ENCODE measurements at regions not wholly inside any gene's neighbourhood (a gene's known extent, or its start where the extent isn't known, plus 50 kb on each side); places are given as distances from the start of the nearest gene placed in this dataset.

GRCh38 chr6:112690497-112691202, 343.5 kb downstream of the RFPL4B start:
- DNase-seq: no peak
- no peak for TF ChIP-seq GATA1 (IDR thresholded peaks at IDR 0.05; ENCODE audit: low read depth, low read length)

GRCh38 chr6:112691289-112691688, 344.2 kb downstream of the RFPL4B start:
- TF ChIP-seq GATA1 (IDR thresholded peaks at IDR 0.05; ENCODE audit: low read depth, low read length) (no peak), POLR2A (IDR thresholded peaks at IDR 0.05; ENCODE audit: low read length) (no peak)
- DNase-seq: no peak

DNA sequence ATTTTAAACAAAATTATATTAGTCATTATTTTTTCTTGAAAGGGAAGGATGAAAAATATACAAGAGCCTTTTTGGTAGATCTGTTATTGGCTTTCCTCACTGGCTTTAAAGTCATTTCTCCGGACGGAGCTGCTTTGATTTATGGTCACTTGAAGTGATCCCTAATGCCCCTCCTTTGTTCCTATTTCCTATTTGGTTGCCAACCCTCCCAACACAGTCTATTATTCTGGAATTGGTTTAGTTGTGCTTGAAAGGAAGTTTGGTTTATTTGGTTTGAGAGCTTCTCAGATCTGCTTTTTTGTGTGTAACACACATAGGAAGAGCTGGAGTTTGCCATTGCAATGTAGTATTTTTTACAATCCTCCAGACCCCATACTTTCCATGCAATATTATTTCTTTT, 347.9 kb downstream of the RFPL4B start:
- DNase-seq: no peak
- no peak for TF ChIP-seq POLR2A (IDR thresholded peaks at IDR 0.05; ENCODE audit: low read length)
- TF ChIP-seq GATA1 (IDR thresholded peaks at IDR 0.05; ENCODE audit: low read depth, low read length): no peak

- DNase-seq: no peak
- TF ChIP-seq GATA1 (IDR thresholded peaks at IDR 0.05; ENCODE audit: low read depth, low read length) (no peak), POLR2A (IDR thresholded peaks at IDR 0.05; ENCODE audit: low read length) (no peak)
These were observed 350.1 kb downstream of the RFPL4B start for GRCh38 chr6:112697265-112697664.

- DNase-seq: no peak
- TF ChIP-seq GATA1 (IDR thresholded peaks at IDR 0.05; ENCODE audit: low read depth, low read length): no peak
- no peak for TF ChIP-seq POLR2A (IDR thresholded peaks at IDR 0.05; ENCODE audit: low read length)
These were observed 354.1 kb downstream of the RFPL4B start for GRCh38 chr6:112701201-112701600.

- DNase-seq: no peak
- TF ChIP-seq POLR2A (IDR thresholded peaks at IDR 0.05; ENCODE audit: low read length) (no peak), GATA1 (IDR thresholded peaks at IDR 0.05; ENCODE audit: low read depth, low read length) (no peak)
These were observed 363.6 kb downstream of the RFPL4B start for GRCh38 chr6:112710710-112711109.

GRCh38 chr6:112713402-112713801, 366.3 kb downstream of the RFPL4B start:
- no peak for TF ChIP-seq GATA1 (IDR thresholded peaks at IDR 0.05; ENCODE audit: low read depth, low read length)
- TF ChIP-seq POLR2A (IDR thresholded peaks at IDR 0.05; ENCODE audit: low read length): no peak
- no peak for DNase-seq

GRCh38 chr6:112717401-112717800, 370.3 kb downstream of the RFPL4B start:
- TF ChIP-seq GATA1 (IDR thresholded peaks at IDR 0.05; ENCODE audit: low read depth, low read length): no peak
- DNase-seq: no peak

- DNase-seq: no peak
- TF ChIP-seq GATA1 (IDR thresholded peaks at IDR 0.05; ENCODE audit: low read depth, low read length) (no peak), POLR2A (IDR thresholded peaks at IDR 0.05; ENCODE audit: low read length) (no peak)
These were observed 370.7 kb downstream of the RFPL4B start for GRCh38 chr6:112717856-112718255.

GRCh38 chr6:112725541-112726085, 378.5 kb downstream of the RFPL4B start:
- TF ChIP-seq GATA1 (IDR thresholded peaks at IDR 0.05; ENCODE audit: low read depth, low read length): no peak
- TF ChIP-seq POLR2A (IDR thresholded peaks at IDR 0.05; ENCODE audit: low read length): no peak

DNA sequence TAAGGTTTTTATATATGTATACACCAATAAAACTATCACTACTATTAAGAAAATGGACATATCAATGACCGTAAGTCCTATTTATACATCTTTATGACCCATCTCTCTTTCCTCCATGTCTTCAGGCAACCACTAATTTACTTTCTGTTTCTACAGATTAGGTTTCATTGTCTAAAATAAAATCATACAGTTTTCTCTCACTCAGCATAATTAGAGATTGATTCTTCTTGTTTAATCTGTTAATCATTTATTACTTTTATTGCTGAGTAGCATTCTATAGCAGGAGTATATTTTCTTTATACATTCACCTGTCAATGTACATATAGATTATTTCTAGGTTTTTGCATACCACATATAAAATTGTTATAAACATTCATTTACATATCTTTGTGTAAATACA, 388.0 kb downstream of the RFPL4B start:
- TF ChIP-seq GATA1 (IDR thresholded peaks at IDR 0.05; ENCODE audit: low read depth, low read length) (no peak), POLR2A (IDR thresholded peaks at IDR 0.05; ENCODE audit: low read length) (no peak)
- no peak for DNase-seq

More at GRCh38 chr6:112725541-112726085, 378.5 kb downstream of the RFPL4B start:
- no peak for DNase-seq

- no peak for DNase-seq
- TF ChIP-seq GATA1 (IDR thresholded peaks at IDR 0.05; ENCODE audit: low read depth, low read length) (no peak), POLR2A (IDR thresholded peaks at IDR 0.05; ENCODE audit: low read length) (no peak)
These were observed 392.6 kb downstream of the RFPL4B start for GRCh38 chr6:112739766-112740165.

GRCh38 chr6:112743323-112743722, 396.2 kb downstream of the RFPL4B start:
- DNase-seq: no peak
- TF ChIP-seq POLR2A (IDR thresholded peaks at IDR 0.05; ENCODE audit: low read length) (no peak), GATA1 (IDR thresholded peaks at IDR 0.05; ENCODE audit: low read depth, low read length) (no peak)

- no peak for DNase-seq
- TF ChIP-seq GATA1 (IDR thresholded peaks at IDR 0.05; ENCODE audit: low read depth, low read length) (no peak), POLR2A (IDR thresholded peaks at IDR 0.05; ENCODE audit: low read length) (no peak)
These were observed 397.7 kb downstream of the RFPL4B start for GRCh38 chr6:112744827-112745226.

- TF ChIP-seq POLR2A (IDR thresholded peaks at IDR 0.05; ENCODE audit: low read length): no peak
- no peak for TF ChIP-seq GATA1 (IDR thresholded peaks at IDR 0.05; ENCODE audit: low read depth, low read length)
- no peak for DNase-seq
These were observed 398.6 kb downstream of the RFPL4B start for GRCh38 chr6:112745765-112746164.
